Natural killer cell (primary cell): ENCODE measurements at regions not wholly inside any gene's neighbourhood (a gene's known extent, or its start where the extent isn't known, plus 50 kb on each side); places are given as distances from the start of the nearest gene placed in this dataset.

Experiments
- ATAC-seq, 3 donors: fragments of 150-1000 bp in 2 of 3; fragments of 200-7000 bp in 1 of 3; cut with Tn5 transposase; 1 replicate in 1 of 3; 2 replicates in 2 of 3; pipeline ENCODE4 v1.10.0; 2021; ENCODE audit warnings: mild to moderate bottlenecking in 2 of 3, moderate library complexity in 2 of 3
- DNase-seq, 2 donors: peaks; one replicate each; pipeline versions ENCODE4 v3.0.0 to v3.0.0-alpha.2; 2013 to 2021; ENCODE audit warnings: mixed read lengths in 1 of 2
- H3K27ac ChIP-seq: one replicate; pipeline ENCODE4 v1.5.1; 2013; ENCODE audit warnings: mild to moderate bottlenecking, low read length
- H3K27me3 ChIP-seq: one replicate; pipeline ENCODE4 v1.6.1; 2013; ENCODE audit warnings: low read length; ENCODE audit not compliant: control insufficient read depth, insufficient read depth
- H3K36me3 ChIP-seq: one replicate; pipeline ENCODE4 v1.6.1; 2013; ENCODE audit warnings: low read length; ENCODE audit not compliant: control insufficient read depth, insufficient read depth
- H3K4me1 ChIP-seq: one replicate; pipeline ENCODE4 v1.6.1; 2013; ENCODE audit warnings: low read length; ENCODE audit not compliant: control insufficient read depth, insufficient read depth
- H3K4me3 ChIP-seq: one replicate; pipeline ENCODE4 v1.5.1; 2013; ENCODE audit warnings: low read length
- H3K9me3 ChIP-seq: one replicate; pipeline ENCODE4 v1.6.1; 2013; ENCODE audit warnings: low read length; ENCODE audit not compliant: control insufficient read depth, insufficient read depth
- H3K27ac Mint-ChIP-seq, 2 donors: one replicate each; pipeline ENCODE4 v1.8.0; 2022; ENCODE audit warnings: mild to moderate bottlenecking in 2 of 2, mixed read lengths in 2 of 2, moderate library complexity in 1 of 2
- H3K27me3 Mint-ChIP-seq, 2 donors: one replicate each; pipeline ENCODE4 v1.8.0; 2022; ENCODE audit warnings: low read depth in 2 of 2, mixed read lengths in 2 of 2
- H3K36me3 Mint-ChIP-seq: one replicate; pipeline ENCODE4 v1.8.0; 2022; ENCODE audit warnings: mixed read lengths
- H3K4me1 Mint-ChIP-seq, 2 donors: one replicate each; pipeline ENCODE4 v1.8.0; 2022; ENCODE audit warnings: mixed read lengths in 2 of 2
- H3K4me3 Mint-ChIP-seq: one replicate; pipeline ENCODE4 v1.8.0; 2022; ENCODE audit warnings: mild to moderate bottlenecking, moderate library complexity, mixed read lengths
- H3K9me3 Mint-ChIP-seq, 2 donors: one replicate each; pipeline ENCODE4 v1.8.0; 2022; ENCODE audit warnings: mixed read lengths in 2 of 2
- WGBS: methylation state at CpG from one replicate; pipeline ENCODE4 v1.1.7; 2013; ENCODE audit warnings: missing lambda C conversion rate; ENCODE audit not compliant: insufficient coverage; 5-methylcytosine and 5-hydroxymethylcytosine counted together
- intact Hi-C: fragments of 100-400 bp; cut with micrococcal nuclease; formaldehyde crosslinking; loops from one replicate; pipeline ENCODE4 v1.14.2; 2022
- TF ChIP-seq, protein P1 (sequence below): fragments of 200-600 bp; IDR thresholded peaks from one replicate; pipeline ENCODE4 v1.8.0; 2022; ENCODE audit warnings: antibody characterized with exemption

DNA sequence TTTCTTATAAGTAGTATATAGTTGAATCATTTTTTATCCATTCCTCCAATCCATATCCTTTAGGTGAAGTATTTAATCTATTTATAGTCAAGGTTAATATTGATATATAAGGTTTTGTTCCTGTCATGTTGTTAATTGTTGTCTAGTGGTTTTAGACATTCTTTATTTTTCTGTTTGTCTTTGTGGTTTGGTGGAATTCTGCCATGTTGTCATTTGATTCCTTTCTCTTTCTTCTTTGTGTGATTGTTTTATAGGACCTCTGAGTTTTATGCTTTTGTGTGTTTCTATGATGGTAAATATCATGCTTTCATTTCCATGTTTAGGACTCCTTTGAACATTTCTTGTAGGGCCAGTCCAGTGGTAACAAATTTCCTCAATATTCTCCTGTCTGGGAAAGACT is 450.3 kb upstream of the BTBD3 start:
- no peak overlapping the region for H3K4me3 ChIP-seq
- intact Hi-C loops, result no loop called here
- Mint-ChIP-seq H3K27me3 (no peaks in the 10 kb centered on the region), H3K4me1 (no peaks in the 10 kb centered on the region), H3K9me3 (peaks cover 3 to 9% of the 10 kb centered on the region in 2 donors), H3K36me3 (no peaks in the 10 kb centered on the region), H3K4me3 (no peak overlapping the region), H3K27ac (no peak overlapping the region)
- H3K27me3 ChIP-seq, result no peaks in the 10 kb centered on the region
- DNase-seq, result no peak
- H3K36me3 ChIP-seq, result no peaks in the 10 kb centered on the region
- H3K27ac ChIP-seq, result no peak overlapping the region
- H3K4me1 ChIP-seq, result no peaks in the 10 kb centered on the region
- TF ChIP-seq, protein P1, sequence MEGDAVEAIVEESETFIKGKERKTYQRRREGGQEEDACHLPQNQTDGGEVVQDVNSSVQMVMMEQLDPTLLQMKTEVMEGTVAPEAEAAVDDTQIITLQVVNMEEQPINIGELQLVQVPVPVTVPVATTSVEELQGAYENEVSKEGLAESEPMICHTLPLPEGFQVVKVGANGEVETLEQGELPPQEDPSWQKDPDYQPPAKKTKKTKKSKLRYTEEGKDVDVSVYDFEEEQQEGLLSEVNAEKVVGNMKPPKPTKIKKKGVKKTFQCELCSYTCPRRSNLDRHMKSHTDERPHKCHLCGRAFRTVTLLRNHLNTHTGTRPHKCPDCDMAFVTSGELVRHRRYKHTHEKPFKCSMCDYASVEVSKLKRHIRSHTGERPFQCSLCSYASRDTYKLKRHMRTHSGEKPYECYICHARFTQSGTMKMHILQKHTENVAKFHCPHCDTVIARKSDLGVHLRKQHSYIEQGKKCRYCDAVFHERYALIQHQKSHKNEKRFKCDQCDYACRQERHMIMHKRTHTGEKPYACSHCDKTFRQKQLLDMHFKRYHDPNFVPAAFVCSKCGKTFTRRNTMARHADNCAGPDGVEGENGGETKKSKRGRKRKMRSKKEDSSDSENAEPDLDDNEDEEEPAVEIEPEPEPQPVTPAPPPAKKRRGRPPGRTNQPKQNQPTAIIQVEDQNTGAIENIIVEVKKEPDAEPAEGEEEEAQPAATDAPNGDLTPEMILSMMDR, result no peak
- H3K9me3 ChIP-seq, result peaks cover 3% of the 10 kb centered on the region
- ATAC-seq, result no peak

DNA sequence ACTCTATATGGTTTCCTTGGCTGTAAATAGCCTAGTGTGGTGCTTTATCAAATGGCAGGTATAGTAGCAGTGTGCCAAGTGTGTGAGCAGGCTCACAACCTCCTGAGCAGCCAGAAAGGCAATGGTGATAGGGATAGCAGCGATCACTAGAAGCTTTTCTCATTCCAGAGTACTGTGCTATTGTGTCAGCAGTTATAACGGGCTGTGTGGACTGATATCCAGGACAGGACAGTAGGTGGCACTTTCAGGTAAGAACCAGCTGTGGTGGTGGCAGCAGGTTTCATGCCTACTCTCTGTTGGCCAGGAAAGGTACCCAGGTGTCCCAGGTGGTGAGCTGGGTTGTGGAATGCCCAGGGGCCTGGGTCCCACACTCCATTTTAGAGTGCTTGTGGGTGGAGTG is 448.8 kb upstream of the BTBD3 start:
- Histone ChIP-seq H3K27ac (no peak overlapping the region), H3K27me3 (no peaks in the 10 kb centered on the region), H3K4me1 (no peaks in the 10 kb centered on the region), H3K36me3 (no peaks in the 10 kb centered on the region), H3K4me3 (no peak overlapping the region), H3K9me3 (peaks cover 3% of the 10 kb centered on the region)
- ATAC-seq (no peak), DNase-seq (no peak)
- 90% methylated on average over 2 of the region's 2 CpGs for WGBS
- no peak overlapping the region for H3K27ac Mint-ChIP-seq
- TF ChIP-seq, protein P1, result no peak
- intact Hi-C loops, result no loop called here
- no peaks in the 10 kb centered on the region for H3K36me3 Mint-ChIP-seq
- H3K4me1 Mint-ChIP-seq, result no peaks in the 10 kb centered on the region
- H3K4me3 Mint-ChIP-seq, result no peak overlapping the region
- H3K27me3 Mint-ChIP-seq, result no peaks in the 10 kb centered on the region
- H3K9me3 Mint-ChIP-seq, result peaks cover 6 to 12% of the 10 kb centered on the region in 2 donors

DNA sequence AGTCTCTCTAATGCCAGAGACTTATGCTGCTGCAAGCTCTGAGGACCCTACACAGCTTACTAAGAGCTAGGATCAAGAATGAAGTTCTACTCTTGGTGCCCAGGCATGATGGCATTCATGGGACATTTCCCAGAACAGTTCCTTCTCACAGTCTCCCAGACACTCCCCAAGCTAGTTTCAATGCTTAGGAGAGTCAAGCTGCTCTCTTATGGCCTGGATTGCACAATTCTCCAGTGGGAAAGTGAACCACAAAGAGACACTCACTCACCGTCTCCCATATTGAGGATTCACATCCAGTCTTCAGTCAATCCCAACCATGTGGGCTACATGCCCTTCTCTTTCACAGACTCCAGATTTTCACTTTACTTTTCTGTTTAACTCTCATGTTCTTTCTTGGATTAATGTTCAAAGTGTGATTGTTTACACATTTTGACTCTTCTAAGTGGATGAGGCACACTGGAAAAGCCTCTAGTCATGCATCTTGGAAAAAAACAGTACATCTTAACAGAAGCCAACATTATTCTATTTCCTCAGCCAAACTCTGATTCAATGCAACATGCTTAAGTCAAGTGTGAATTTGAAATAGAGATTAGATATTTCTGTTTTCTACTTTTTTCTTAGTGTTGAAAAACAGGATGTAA is 447.8 kb upstream of the BTBD3 start:
- ATAC-seq, result no peak
- H3K36me3 Mint-ChIP-seq, result no peaks in the 10 kb centered on the region

More for the DNA sequence above, 447.8 kb upstream of the BTBD3 start:
- Histone ChIP-seq H3K27me3 (no peaks in the 10 kb centered on the region), H3K9me3 (peaks cover 12% of the 10 kb centered on the region), H3K4me3 (no peak overlapping the region), H3K4me1 (no peaks in the 10 kb centered on the region), H3K36me3 (no peaks in the 10 kb centered on the region), H3K27ac (no peak overlapping the region)
- TF ChIP-seq, protein P1, result no peak
- Mint-ChIP-seq H3K9me3 (peaks cover 7 to 11% of the 10 kb centered on the region in 2 donors), H3K4me3 (no peak overlapping the region), H3K27me3 (no peaks in the 10 kb centered on the region), H3K4me1 (no peaks in the 10 kb centered on the region), H3K27ac (no peak overlapping the region)
- no peak for DNase-seq
- intact Hi-C loops, result no loop called here
- 100% methylated on average over 1 of the region's 1 CpG for WGBS
